NCI-H1048 (cell line): ENCODE measurements at regions not wholly inside any gene's neighbourhood (a gene's known extent, or its start where the extent isn't known, plus 50 kb on each side); places are given as distances from the start of the nearest gene placed in this dataset.
"Not testable (repeated sequence)": the region's sequence is repeated elsewhere in the genome, so short reads cannot be mapped to it uniquely, and the experiment has no call there.

Experiments used
- DNase-seq: peaks from one replicate; lab custom pipeline; 2025; lab: John Stamatoyannopoulos, UW

- no peak for DNase-seq
Measured at GRCh38 chrX:138929926-138930582, 218.5 kb upstream of the FGF13 start.

GRCh38 chrX:138928737-138929459 is 217.4 kb upstream of the FGF13 start:
- DNase-seq: no peak

- DNase-seq: no peak
Measured at GRCh38 chrX:138925330-138925729, 213.8 kb upstream of the FGF13 start.

- DNase-seq: no peak
Measured at GRCh38 chrX:138923805-138924204, 212.3 kb upstream of the FGF13 start.

GRCh38 chrX:138921031-138921430 is 209.5 kb upstream of the FGF13 start:
- no peak for DNase-seq

GRCh38 chrX:138917781-138918180 is 206.3 kb upstream of the FGF13 start:
- no peak for DNase-seq

- DNase-seq: no peak
Measured at GRCh38 chrX:138914767-138915166, 203.2 kb upstream of the FGF13 start.

- DNase-seq: no peak
Measured at GRCh38 chrX:138908577-138908976, 197.1 kb upstream of the FGF13 start.

GRCh38 chrX:138897621-138898492 is 186.3 kb upstream of the FGF13 start:
- no peak for DNase-seq

- no peak for DNase-seq
Measured at GRCh38 chrX:138890491-138890890, 179.0 kb upstream of the FGF13 start.

- no peak for DNase-seq
Measured at GRCh38 chrX:138889149-138889548, 177.6 kb upstream of the FGF13 start.

- DNase-seq: no peak
Measured at GRCh38 chrX:138886769-138887168, 175.3 kb upstream of the FGF13 start.

- DNase-seq: no peak
Measured at GRCh38 chrX:138885886-138886285, 174.4 kb upstream of the FGF13 start.

GRCh38 chrX:138880293-138880692 is 168.8 kb upstream of the FGF13 start:
- DNase-seq: not testable (repeated sequence)

GRCh38 chrX:138877746-138878145 is 166.2 kb upstream of the FGF13 start:
- no peak for DNase-seq

GRCh38 chrX:138875472-138875871 is 164.0 kb upstream of the FGF13 start:
- no peak for DNase-seq

- no peak for DNase-seq
Measured at GRCh38 chrX:138874271-138874935, 162.9 kb upstream of the FGF13 start.

GRCh38 chrX:138873640-138874039 is 162.1 kb upstream of the FGF13 start:
- DNase-seq: not testable (repeated sequence)

- no peak for DNase-seq
Measured at GRCh38 chrX:138872537-138872936, 161.0 kb upstream of the FGF13 start.

GRCh38 chrX:138871739-138872138 is 160.2 kb upstream of the FGF13 start:
- no peak for DNase-seq

- no peak for DNase-seq
Measured at GRCh38 chrX:138866643-138867042, 155.1 kb upstream of the FGF13 start.

- no peak for DNase-seq
Measured at GRCh38 chrX:138865093-138865649, 153.7 kb upstream of the FGF13 start.
